RKO (cell line): ENCODE measurements at regions not wholly inside any gene's neighbourhood (a gene's known extent, or its start where the extent isn't known, plus 50 kb on each side); places are given as distances from the start of the nearest gene placed in this dataset.

Experiments used
- DNase-seq: peaks from one replicate; pipeline ENCODE4 v3.0.0-alpha.2; 2016; ENCODE audit warnings: low spot score

DNA sequence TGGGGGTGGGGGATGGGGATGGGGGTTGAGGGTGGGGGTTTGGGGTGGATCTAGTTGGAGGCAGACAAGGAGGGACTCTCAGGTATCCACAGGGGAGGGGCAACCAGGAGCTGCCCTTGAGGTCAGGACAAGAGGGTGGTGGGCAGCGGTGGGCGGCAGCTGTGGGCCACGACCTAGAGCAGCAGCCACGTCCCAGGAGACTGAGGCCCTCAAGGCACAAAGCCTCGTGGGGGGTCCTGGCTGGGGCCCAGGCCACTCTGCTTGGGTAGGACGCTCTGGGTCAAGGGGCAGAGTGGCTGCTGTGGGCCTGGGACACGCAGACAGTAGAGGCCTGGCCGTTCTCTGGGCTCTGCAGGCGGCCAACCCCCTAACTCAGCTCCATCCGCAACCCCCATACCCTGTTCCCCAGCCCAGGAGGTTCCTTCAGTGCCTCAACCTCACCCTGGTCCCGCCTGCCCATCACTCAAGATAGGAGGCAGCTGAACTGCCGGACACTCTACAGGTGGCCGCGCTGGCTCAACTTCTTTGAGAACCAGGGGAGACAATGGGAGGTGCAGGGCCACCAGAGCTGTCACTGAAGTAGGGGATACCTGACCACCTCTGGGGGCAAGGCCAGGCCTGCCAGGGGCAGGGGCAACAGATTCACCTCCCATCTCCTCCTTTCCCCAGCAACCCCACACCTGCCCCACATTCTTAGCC is 75.6 kb downstream of the ENGASE start:
- no peak for DNase-seq

- DNase-seq = no peak
These were observed 74.0 kb downstream of the ENGASE start for GRCh38 chr17:79148584-79148983.

GRCh38 chr17:79147746-79148506 is 73.3 kb downstream of the ENGASE start:
- DNase-seq = no peak

DNA sequence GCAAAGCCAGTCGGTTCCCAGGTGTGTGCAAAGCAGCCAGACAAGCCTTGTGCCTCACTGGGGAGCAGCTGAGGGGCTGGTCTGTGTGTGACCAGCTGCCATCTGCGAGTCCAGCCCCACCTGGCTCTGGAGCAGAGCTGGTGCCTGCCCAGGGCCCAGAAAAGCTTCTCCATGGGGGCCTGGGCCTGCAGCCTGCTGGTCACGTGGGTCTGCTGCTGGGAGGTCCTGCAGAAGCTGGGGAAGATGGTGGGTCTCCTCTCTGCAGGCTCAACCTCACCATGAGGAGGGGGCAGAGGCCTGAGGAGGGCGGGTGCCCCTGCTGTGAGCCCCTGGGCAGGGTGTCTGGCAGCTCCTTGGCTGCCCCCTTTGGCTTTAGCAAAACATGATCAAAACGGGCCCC is 71.9 kb downstream of the ENGASE start:
- DNase-seq = no peak

DNA sequence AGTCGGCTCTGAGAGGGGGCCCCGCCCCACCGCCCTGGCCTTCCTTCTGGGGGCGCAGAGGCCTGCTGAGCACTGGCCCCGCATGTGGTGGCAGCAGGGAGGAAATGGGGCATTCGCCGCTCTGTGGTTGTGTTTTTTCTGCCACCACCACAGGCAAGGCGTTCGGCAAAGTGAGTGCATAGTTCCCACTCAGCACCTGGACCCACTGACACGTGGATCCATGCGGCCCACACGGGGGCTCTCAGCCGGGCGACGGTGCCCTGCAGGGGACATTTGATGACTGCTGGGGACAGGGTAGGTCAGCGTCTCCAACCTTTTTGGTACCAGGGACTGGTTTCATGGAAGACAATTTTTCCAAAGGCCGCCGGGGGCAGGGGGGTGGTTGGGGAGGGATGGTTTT is 70.9 kb downstream of the ENGASE start:
- DNase-seq = no peak

DNA sequence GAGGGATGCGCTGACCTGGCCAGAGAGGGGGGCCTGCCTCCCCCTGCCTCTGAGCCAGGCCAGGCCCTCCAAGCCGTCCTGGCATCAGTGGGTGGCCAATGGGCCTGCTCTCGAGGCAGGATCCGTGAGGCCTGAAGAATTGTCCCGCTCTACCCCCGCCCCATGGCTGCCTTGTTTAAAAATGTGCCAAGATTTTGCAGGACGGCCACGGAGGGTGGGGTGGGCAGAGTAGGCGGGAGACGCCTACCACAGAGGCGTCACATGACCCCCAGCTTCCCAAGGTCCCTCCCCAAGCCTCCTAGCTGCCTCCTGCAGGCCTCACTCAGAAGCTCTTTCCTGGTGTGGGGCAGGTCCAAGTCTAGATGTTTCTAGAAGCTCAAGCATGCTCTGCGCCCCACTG is 69.5 kb downstream of the ENGASE start:
- no peak for DNase-seq

- DNase-seq = no peak
These were observed 67.8 kb downstream of the ENGASE start for GRCh38 chr17:79142375-79142774.

- no peak for DNase-seq
These were observed 67.1 kb downstream of the ENGASE start for GRCh38 chr17:79141578-79142355.

DNA sequence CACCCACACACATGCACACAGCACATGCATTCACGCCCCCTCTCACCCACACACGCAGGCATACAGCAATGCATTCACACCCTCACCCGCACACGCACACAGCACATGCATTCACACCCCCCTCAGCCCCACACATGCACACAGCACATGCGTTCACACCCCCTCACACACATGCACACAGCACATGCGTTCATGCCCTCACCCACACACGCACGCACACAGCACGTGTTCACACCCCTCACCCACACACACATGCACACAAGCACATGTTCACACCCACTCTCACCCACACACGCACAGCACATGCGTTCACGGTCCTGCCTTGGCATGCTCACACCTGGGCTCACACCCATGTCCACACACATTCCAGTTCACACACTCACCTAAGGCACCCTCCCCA is 64.2 kb downstream of the ENGASE start:
- no peak for DNase-seq

DNA sequence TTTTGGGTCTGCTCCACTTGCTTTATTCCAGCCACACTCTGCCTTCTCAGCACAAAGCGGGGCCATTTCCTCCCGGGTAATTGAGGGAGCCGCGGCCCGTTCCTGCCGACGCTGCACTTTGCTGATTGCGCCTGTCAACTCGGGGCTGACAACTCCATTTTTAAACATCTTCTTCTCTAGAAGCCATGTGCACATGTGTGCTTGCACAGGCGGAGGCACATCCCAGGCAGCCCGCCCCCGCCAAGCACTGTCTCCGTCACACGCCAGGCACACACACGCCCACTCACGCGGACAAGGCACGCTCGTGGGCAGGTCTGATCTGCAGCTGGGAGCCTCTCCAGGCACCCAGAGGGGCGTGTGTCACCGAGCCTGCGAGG is 63.2 kb downstream of the ENGASE start:
- DNase-seq = no peak

DNA sequence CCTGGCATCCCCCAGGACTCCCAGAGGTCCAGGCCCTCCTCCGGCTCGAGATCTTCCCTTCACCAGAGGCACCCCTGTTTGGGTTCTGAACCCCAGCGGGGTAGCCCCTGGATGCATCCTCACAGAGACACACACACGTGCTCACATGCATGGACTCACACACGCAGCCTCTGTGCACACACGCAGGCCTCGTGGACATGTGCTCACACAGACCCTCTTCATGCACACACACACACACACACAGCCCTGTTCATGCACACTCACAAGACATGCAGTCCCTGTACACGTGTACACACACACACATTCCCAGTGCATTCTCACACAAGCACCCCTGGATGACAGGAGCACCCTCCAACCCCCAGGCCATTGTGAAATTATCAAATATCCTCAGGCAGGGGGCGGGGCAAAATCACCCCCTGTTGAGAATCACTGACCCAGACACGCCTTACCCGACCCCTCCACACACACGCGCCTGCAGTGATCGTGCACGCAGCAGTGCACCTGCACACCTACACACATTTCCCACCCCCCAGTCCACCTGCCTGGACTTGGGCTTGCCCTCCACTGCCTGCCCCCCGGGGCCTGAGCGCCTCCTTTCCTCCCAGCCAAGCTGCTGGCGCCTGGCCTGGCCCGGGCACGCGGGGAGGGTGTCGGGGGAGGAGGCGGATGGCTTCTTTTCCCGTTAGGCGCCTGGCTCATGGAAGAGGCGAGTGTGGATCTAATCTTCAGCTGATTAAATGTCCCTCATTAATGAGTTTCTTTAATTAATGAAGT is 62.6 kb downstream of the ENGASE start:
- no peak for DNase-seq

GRCh38 chr17:79136596-79136995 is 62.0 kb downstream of the ENGASE start:
- DNase-seq = no peak
